OCI-LY1 (cell line): ENCODE measurements at regions not wholly inside any gene's neighbourhood (a gene's known extent, or its start where the extent isn't known, plus 50 kb on each side); places are given as distances from the start of the nearest gene placed in this dataset.

Experiments used
- CTCF ChIP-seq: fragments of 200-600 bp; sonication (generic), shearing (Covaris generic); IDR thresholded peaks from 2 replicates; pipeline ENCODE4 v1.5.1; 2017; ENCODE audit warnings: mild to moderate bottlenecking, antibody characterized with exemption, low read length, moderate library complexity, mixed read lengths
- EZH2 ChIP-seq: fragments of 200-600 bp; sonication (generic), shearing (Covaris generic); IDR thresholded peaks from 2 replicates; pipeline ENCODE4 v1.8.0; 2017; ENCODE audit warnings: borderline replicate concordance, mixed run types, mild to moderate bottlenecking, antibody characterized with exemption, low read length, moderate library complexity, mixed read lengths

- TF ChIP-seq CTCF (no peak), EZH2 (no peak)
Measured at GRCh38 chr4:126568652-126569570, 1063.8 kb upstream of the INTU start.
